ENCODE measurements at regions not wholly inside any gene's neighbourhood (a gene's known extent, or its start where the extent isn't known, plus 50 kb on each side); places are given as distances from the start of the nearest gene placed in this dataset.
A peak's percentile ranks its signal among the peaks of the same experiment; 100 is the strongest.

- no peak for DNase-seq
These were observed 1329.5 kb upstream of the TENM3 start for GRCh38 chr4:180913750-180914149.

GRCh38 chr4:180923486-180923885 is 1319.7 kb upstream of the TENM3 start:
- DNase-seq: no peak

- no peak for DNase-seq
These were observed 1317.4 kb upstream of the TENM3 start for GRCh38 chr4:180925805-180926204.

- no peak for DNase-seq
These were observed 1316.9 kb upstream of the TENM3 start for GRCh38 chr4:180926277-180926676.

- no peak for DNase-seq
These were observed 1310.7 kb upstream of the TENM3 start for GRCh38 chr4:180932370-180933001.

- DNase-seq: no peak
These were observed 1306.1 kb upstream of the TENM3 start for GRCh38 chr4:180937083-180937482.

- DNase-seq: no peak
These were observed 1302.5 kb upstream of the TENM3 start for GRCh38 chr4:180940680-180941079.

GRCh38 chr4:180942367-180942916 is 1300.8 kb upstream of the TENM3 start:
- DNase-seq: no peak

- no peak for DNase-seq
These were observed 1297.0 kb upstream of the TENM3 start for GRCh38 chr4:180946188-180946587.

GRCh38 chr4:180947425-180947824 is 1295.8 kb upstream of the TENM3 start:
- peak; percentile 1 for DNase-seq

GRCh38 chr4:180949424-180950213 is 1293.6 kb upstream of the TENM3 start:
- no peak for DNase-seq

- DNase-seq: no peak
These were observed 1292.8 kb upstream of the TENM3 start for GRCh38 chr4:180950377-180950776.

- no peak for DNase-seq
These were observed 1291.9 kb upstream of the TENM3 start for GRCh38 chr4:180951312-180951711.

GRCh38 chr4:180953572-180953971 is 1289.6 kb upstream of the TENM3 start:
- DNase-seq: no peak

- DNase-seq: no peak
These were observed 1282.3 kb upstream of the TENM3 start for GRCh38 chr4:180960743-180961401.

GRCh38 chr4:180962268-180962667 is 1280.9 kb upstream of the TENM3 start:
- no peak for DNase-seq

- no peak for DNase-seq
These were observed 1276.9 kb upstream of the TENM3 start for GRCh38 chr4:180966312-180966711.

GRCh38 chr4:180967936-180968335 is 1275.3 kb upstream of the TENM3 start:
- no peak for DNase-seq

- no peak for DNase-seq
These were observed 1269.3 kb upstream of the TENM3 start for GRCh38 chr4:180973894-180974293.

GRCh38 chr4:180990931-180991330 is 1252.3 kb upstream of the TENM3 start:
- no peak for DNase-seq

GRCh38 chr4:180993244-180993836 is 1249.9 kb upstream of the TENM3 start:
- no peak for DNase-seq

GRCh38 chr4:180994722-180995121 is 1248.5 kb upstream of the TENM3 start:
- no peak for DNase-seq

- DNase-seq: no peak
These were observed 1244.0 kb upstream of the TENM3 start for GRCh38 chr4:180999217-180999616.
